ENCODE measurements at regions not wholly inside any gene's neighbourhood (a gene's known extent, or its start where the extent isn't known, plus 50 kb on each side); places are given as distances from the start of the nearest gene placed in this dataset.

- TF ChIP-seq, protein P1, sequence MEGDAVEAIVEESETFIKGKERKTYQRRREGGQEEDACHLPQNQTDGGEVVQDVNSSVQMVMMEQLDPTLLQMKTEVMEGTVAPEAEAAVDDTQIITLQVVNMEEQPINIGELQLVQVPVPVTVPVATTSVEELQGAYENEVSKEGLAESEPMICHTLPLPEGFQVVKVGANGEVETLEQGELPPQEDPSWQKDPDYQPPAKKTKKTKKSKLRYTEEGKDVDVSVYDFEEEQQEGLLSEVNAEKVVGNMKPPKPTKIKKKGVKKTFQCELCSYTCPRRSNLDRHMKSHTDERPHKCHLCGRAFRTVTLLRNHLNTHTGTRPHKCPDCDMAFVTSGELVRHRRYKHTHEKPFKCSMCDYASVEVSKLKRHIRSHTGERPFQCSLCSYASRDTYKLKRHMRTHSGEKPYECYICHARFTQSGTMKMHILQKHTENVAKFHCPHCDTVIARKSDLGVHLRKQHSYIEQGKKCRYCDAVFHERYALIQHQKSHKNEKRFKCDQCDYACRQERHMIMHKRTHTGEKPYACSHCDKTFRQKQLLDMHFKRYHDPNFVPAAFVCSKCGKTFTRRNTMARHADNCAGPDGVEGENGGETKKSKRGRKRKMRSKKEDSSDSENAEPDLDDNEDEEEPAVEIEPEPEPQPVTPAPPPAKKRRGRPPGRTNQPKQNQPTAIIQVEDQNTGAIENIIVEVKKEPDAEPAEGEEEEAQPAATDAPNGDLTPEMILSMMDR (IDR thresholded peaks at IDR 0.05), result no peak
- no peak for TF ChIP-seq EP300 (IDR thresholded peaks at IDR 0.05)
Observed at GRCh38 chrX:39640866-39641265, 456.9 kb downstream of the BCOR start.
